ENCODE measurements at regions not wholly inside any gene's neighbourhood (a gene's known extent, or its start where the extent isn't known, plus 50 kb on each side); places are given as distances from the start of the nearest gene placed in this dataset.

- H3K4me3 ChIP-seq (ENCODE audit: low read depth, low read length), result no peak overlapping the region
Measured at GRCh38 chr11:69904161-69904973, 85.2 kb upstream of the FGF3 start.

GRCh38 chr11:69904974-69905535 is 85.8 kb upstream of the FGF3 start:
- H3K4me3 ChIP-seq (ENCODE audit: low read depth, low read length), result no peak overlapping the region

GRCh38 chr11:69905611-69906452 is 86.6 kb upstream of the FGF3 start:
- H3K4me3 ChIP-seq (ENCODE audit: low read depth, low read length), result no peak overlapping the region

GRCh38 chr11:69906453-69906907 is 87.3 kb upstream of the FGF3 start:
- no peak overlapping the region for H3K4me3 ChIP-seq (ENCODE audit: low read depth, low read length)

- no peak overlapping the region for H3K4me3 ChIP-seq (ENCODE audit: low read depth, low read length)
Measured at GRCh38 chr11:69907611-69908010, 88.4 kb upstream of the FGF3 start.

- no peak overlapping the region for H3K4me3 ChIP-seq (ENCODE audit: low read depth, low read length)
Measured at GRCh38 chr11:69908511-69909220, 89.5 kb upstream of the FGF3 start.

- no peak overlapping the region for H3K4me3 ChIP-seq (ENCODE audit: low read depth, low read length)
Measured at GRCh38 chr11:69909561-69910518, 90.6 kb upstream of the FGF3 start.

GRCh38 chr11:69910519-69911309 is 91.5 kb upstream of the FGF3 start:
- H3K4me3 ChIP-seq (ENCODE audit: low read depth, low read length), result no peak overlapping the region

GRCh38 chr11:69911310-69912160 is 92.3 kb upstream of the FGF3 start:
- no peak overlapping the region for H3K4me3 ChIP-seq (ENCODE audit: low read depth, low read length)

GRCh38 chr11:69912161-69912910 is 93.1 kb upstream of the FGF3 start:
- H3K4me3 ChIP-seq (ENCODE audit: low read depth, low read length), result no peak overlapping the region

- H3K4me3 ChIP-seq (ENCODE audit: low read depth, low read length), result no peak overlapping the region
Measured at GRCh38 chr11:69912911-69913451, 93.8 kb upstream of the FGF3 start.

GRCh38 chr11:69913591-69914285 is 94.5 kb upstream of the FGF3 start:
- H3K4me3 ChIP-seq (ENCODE audit: low read depth, low read length), result no peak overlapping the region

GRCh38 chr11:69914286-69915150 is 95.3 kb upstream of the FGF3 start:
- H3K4me3 ChIP-seq (ENCODE audit: low read depth, low read length), result no peak overlapping the region

- H3K4me3 ChIP-seq (ENCODE audit: low read depth, low read length), result no peak overlapping the region
Measured at GRCh38 chr11:69915151-69915500, 95.9 kb upstream of the FGF3 start.

- H3K4me3 ChIP-seq (ENCODE audit: low read depth, low read length), result no peak overlapping the region
Measured at GRCh38 chr11:69915501-69916250, 96.5 kb upstream of the FGF3 start.

Data from iPS-11a (cell line).